ENCODE measurements at regions not wholly inside any gene's neighbourhood (a gene's known extent, or its start where the extent isn't known, plus 50 kb on each side); places are given as distances from the start of the nearest gene placed in this dataset.

DNA sequence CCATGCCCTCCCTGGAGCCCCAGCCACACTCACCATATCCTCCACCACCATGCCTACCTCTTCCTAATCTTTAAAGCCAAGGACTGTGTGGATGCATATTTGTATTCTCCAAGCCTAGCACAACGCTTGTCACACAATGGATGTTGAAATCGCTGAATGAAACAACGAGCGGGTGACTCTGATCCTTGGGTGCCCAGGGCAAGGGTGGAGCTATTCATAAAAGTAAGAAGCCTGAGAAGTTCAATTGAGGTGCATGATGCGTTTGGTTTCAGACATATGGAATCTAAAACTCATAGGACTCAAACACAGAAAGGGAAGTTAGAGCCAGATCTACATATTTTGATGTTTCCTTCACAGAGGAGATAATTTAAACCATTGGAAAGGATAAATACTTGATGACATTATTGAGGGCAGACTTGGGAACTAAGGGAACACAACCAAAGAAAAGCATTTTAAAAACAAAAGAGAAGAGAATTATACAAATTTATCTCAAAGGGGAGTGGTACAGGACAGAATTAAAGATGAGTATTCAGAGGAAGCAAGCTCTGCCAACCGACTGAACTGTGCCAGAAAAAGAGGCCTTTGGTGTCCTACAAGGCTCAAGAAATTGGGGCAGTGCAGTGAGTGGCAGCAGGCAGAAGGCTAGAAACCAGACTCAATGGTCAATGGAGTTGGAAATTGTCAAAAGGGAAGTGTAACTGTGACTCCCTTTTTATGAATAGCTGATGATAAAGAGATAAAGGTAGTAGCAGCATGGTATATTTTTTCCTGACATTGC lies 200.6 kb upstream of the NCKAP5 start:
- no peak for DNase-seq (ENCODE audit: low read depth in 2 of 2)

DNA sequence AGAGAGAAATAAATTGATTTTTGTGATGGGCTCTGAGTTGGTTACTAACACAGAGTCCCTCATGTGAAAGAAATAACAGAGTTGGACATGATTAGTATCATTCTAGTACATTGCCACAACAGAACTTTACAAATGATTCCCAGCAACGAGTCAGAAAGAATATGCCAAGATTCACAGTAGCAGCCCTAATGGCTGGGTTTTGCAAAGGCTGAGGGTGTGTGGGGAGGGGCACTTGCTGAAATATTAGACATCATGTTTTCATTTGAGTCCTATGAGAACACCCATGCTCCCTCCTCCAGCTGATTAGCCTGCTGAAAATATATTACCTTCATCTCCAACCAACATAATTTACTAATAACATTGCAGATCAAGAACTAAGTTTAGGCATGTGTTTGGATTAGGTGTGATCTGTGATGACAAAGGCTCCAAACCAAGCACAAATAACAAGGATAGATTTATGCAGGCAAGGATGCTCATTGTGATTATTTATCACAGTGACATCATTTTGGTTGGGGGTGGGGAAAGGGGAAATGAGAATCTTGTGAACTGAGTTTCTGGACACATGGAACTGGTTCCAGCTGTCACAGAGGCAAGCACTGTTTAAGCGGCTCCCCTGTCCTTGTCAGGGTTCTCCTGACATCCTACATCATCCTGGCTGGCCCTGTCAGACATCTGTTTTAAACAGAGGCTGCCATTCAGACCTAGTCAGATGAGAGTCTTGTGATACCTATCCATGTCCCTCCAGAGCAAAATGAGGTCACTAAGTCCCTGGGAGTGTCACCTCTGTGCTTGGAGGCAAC lies 205.8 kb upstream of the NCKAP5 start:
- no peak for DNase-seq (ENCODE audit: low read depth in 2 of 2)

GRCh38 chr2:133774654-133775015 lies 206.4 kb upstream of the NCKAP5 start:
- DNase-seq (ENCODE audit: low read depth in 2 of 2) = no peak

- no peak for DNase-seq (ENCODE audit: low read depth in 2 of 2)
Observed at GRCh38 chr2:133776936-133777573, 208.8 kb upstream of the NCKAP5 start.

- no peak for DNase-seq (ENCODE audit: low read depth in 2 of 2)
Observed at GRCh38 chr2:133777574-133777960, 209.3 kb upstream of the NCKAP5 start.

DNA sequence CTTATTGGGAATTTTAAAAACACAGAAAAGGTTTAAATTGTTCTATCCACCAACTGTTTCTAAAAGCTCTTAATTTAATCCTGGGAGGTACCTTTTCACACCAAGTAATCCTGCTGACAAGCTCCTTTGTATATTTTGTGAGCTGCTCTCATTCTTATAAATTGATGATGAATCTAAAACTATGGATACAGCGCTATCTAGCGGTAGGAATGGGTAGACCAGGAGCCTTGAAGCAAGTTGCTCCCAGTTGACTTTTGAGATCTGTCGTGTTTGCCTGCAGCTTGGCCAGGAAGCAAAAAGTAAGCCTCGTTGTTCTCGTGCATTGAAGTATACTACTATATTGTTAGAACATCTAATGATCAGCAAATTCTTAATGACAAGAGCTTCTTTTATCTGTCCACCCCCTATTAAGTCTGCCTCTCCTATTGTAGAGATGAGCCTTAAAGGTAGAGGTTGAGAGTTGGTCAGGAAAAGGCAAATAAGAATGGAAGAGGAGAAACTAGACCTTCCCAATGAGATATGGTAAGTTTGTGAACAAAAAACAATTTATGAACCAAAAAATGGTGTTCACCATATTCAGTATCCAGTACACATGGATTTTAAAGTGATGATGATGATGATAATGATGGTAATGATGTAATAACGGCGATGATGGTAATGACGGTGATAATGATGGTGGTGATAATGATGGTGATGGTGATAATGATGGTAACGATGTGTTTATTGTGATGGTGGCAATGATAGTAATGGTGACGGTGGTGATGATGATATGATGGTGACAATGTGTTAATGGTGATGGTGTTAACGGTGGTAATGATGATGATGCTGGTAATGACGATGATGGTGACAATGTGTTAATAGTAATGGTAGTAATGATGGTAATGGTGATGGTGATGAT lies 212.1 kb upstream of the NCKAP5 start:
- no peak for DNase-seq (ENCODE audit: low read depth in 2 of 2)

GRCh38 chr2:133780997-133781513 lies 212.8 kb upstream of the NCKAP5 start:
- no peak for DNase-seq (ENCODE audit: low read depth in 2 of 2)

- no peak for DNase-seq (ENCODE audit: low read depth in 2 of 2)
Observed at GRCh38 chr2:133787207-133787606, 218.9 kb upstream of the NCKAP5 start.

DNA sequence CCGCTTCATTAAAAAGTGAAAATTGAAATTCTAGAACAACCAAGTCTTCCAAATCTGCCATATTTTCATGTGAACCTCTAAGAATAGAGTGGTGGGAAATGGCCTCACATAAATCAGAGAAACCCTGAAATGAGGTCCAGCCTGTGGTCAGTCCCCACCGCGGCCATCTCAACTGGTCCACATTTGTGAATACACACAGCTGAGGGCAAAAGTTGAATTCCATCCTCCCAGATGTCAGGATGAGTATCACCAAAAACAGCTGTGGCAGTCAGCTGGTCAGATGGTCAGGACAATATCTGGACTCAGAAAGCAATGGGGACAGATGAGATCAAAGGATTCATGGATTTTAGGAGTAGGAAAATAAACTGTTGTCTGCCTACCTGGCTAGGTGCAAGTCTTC lies 219.4 kb upstream of the NCKAP5 start:
- no peak for DNase-seq (ENCODE audit: low read depth in 2 of 2)

GRCh38 chr2:133788386-133788785 lies 220.1 kb upstream of the NCKAP5 start:
- no peak for DNase-seq (ENCODE audit: low read depth in 2 of 2)

GRCh38 chr2:133789743-133790142 lies 221.5 kb upstream of the NCKAP5 start:
- DNase-seq (ENCODE audit: low read depth in 2 of 2) = no peak

DNA sequence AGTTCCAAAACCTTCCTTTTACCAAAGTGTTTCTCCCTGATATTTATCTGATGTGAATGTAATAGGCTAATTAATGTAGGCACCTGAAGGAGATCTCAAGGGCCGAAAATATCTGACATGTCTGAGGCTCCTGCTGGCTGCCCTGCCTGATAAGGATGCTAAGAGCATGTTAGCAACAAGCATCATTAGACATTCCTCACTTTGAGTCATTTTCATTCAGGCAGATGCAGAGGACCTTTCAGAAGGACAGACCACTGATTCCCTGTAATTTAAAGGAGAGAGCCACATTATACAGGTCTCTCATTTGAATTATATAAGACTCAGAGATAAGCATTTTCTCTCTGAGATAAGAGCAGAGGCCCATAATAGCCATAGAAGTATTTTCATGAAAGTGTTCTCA lies 222.4 kb upstream of the NCKAP5 start:
- no peak for DNase-seq (ENCODE audit: low read depth in 2 of 2)

- DNase-seq (ENCODE audit: low read depth in 2 of 2) = no peak
Observed at GRCh38 chr2:133791191-133791590, 222.9 kb upstream of the NCKAP5 start.

DNA sequence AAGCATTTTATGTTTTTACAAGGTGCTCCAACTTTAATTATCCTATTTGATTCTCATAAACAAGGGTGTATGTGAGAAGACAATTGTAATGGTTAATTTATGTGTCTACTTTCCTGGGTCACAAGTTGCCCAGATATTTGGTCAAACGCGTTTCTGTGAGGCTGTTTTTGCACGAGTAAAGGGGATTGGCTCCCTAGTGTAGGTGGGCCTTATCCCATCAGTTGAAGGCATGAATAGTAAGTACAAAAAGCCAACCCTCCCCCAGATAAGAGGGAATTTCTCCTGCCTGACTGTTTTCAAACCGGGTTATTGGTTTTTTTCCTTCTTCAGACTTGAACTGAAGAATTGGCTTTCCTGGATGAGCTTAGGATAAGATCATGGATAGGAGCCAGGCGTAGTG lies 224.0 kb upstream of the NCKAP5 start:
- DNase-seq (ENCODE audit: low read depth in 2 of 2) = no peak

DNA sequence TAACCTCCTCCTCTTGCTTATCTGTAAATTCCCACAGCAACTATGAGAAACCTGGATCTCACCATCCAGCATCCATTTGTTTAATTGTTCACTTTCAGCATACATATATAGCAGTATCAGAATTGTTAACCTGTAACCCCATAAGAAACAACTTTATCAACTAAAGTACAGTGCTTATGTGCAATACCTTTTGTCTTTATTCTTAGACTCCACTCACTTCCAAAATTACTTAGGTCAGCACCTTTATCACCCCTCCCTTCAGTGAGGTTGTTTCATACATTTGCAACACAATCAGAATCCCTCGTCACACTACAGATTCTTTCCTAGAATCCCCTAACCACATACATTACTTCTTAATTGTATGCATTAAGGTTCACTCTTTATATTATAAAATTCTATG lies 225.9 kb upstream of the NCKAP5 start:
- no peak for DNase-seq (ENCODE audit: low read depth in 2 of 2)

GRCh38 chr2:133801946-133802345 lies 233.7 kb upstream of the NCKAP5 start:
- no peak for DNase-seq (ENCODE audit: low read depth in 2 of 2)

- DNase-seq (ENCODE audit: low read depth in 2 of 2) = no peak
Observed at GRCh38 chr2:133802409-133803039, 234.3 kb upstream of the NCKAP5 start.

GRCh38 chr2:133806564-133806963 lies 238.3 kb upstream of the NCKAP5 start:
- DNase-seq (ENCODE audit: low read depth in 2 of 2) = no peak

DNA sequence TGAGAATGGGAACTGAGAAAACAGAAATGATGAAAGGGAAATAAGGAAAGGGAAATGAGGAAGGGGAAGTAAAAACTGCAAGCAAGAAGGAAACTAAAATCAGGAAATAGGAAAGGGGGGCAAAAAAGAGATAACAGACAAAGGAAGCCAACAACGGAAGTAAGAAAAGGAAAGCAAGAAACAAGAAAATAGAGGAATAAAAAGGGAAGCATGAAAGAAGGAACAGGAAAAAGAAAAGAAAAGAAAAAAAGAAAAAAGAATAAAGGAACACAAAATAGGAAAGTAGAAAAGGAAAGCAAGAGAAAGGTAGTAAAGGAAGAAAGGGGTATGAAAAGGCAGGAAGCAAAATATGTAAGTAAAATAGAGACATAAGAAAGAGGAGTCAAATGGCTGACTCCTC lies 241.2 kb upstream of the NCKAP5 start:
- DNase-seq (ENCODE audit: low read depth in 2 of 2) = no peak

DNA sequence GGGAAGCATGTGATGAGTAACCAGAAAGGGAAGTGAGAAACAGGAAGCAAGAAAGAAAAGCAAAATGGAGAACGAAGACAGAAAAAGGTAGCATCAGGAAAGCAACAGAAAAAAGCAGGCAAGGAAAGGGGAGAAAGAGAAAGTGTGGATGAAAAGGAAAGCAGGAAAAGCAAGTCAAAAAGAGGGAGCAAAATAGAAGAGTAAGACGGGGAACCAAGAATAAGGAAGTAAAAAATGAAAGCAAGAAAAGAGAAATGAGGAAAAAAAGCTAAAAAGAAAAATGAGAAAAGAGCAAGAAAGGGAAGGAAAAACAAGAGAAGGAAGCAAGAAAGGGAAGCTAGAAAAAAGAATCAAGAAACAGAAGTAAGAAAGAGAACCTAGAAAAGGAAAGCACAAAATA lies 242.3 kb upstream of the NCKAP5 start:
- no peak for DNase-seq (ENCODE audit: low read depth in 2 of 2)

Measured in stimulated activated CD8-positive, alpha-beta memory T cell treated with anti-CD3 and anti-CD28 coated beads, Interleukin-15, amount 100 ng/mL, for 4 hours (primary cell).